ENCODE measurements at regions not wholly inside any gene's neighbourhood (a gene's known extent, or its start where the extent isn't known, plus 50 kb on each side); places are given as distances from the start of the nearest gene placed in this dataset.
A peak's percentile ranks its signal among the peaks of the same experiment; 100 is the strongest.

DNA sequence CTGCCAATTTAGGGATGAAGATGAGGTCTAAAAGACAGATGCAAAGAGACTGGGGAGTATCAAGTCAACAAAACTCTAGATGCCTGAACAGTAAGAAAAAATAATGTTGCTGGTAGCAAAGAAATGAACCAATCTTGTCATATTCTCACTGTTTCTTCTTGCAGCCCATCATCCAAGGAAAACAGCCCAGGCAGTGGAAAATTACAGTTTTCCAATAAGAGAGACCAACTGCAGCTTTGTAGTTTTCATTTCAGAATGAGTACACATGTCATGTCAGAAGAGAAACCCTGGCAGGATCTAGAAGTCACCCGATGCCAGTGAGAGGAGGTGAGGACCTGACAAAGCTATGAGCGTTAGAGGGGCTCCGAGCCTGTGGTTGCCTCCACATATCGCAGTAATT is 500.4 kb upstream of the PSMD7 start:
- no peak for DNase-seq (ENCODE audit: low read depth, low spot score)
- no peak overlapping the region for H3K4me3 ChIP-seq (ENCODE audit: low read length)

DNA sequence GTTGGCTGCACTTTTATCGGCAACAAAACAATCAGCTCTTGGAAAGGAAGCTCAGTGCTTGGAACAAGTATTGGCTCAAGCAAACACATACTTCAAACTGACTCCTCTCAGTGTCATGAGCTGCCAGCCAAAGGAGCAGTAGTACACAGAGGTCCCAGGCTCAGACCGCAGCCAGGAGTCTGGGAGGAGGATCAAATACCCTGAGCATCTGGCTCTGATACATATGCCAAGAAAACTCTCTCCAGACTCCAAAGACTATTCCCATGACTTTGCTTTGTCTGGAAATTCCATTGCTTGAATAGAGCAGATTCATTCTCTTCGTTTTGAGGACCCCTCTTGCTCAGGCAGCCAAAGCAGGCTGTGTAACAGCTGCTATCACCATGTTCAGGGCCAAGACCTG is 501.6 kb upstream of the PSMD7 start:
- H3K4me3 ChIP-seq (ENCODE audit: low read length), result no peak overlapping the region
- DNase-seq (ENCODE audit: low read depth, low spot score), result no peak

DNA sequence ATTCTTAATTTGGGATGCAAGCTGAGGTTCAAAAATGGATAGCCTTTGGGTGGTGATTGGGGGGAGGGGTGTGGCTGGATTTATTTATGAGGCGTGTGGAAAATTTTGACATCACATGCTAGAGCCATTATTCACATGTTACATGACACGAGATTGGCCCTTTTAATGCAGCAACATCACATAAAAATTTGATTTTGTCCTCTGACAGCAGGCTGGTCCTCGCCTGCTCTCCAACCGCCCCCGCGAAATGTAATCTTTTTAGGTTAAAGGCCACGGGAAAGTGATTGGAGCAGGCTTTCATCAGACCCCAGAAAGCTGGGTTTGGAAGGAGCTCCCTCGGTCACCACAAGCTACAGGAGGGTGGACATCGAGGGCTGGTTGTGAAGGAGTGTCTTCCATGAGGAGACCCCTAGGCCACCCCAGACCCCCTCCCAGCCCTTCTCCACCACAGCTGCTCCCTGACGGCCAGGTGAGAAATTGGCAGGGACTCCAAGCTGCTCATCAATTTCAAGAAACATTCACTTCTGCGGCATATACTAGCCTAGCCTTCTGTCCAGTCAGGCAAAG is 502.7 kb upstream of the PSMD7 start:
- DNase-seq (ENCODE audit: low read depth, low spot score), result no peak
- no peak overlapping the region for H3K4me3 ChIP-seq (ENCODE audit: low read length)

DNA sequence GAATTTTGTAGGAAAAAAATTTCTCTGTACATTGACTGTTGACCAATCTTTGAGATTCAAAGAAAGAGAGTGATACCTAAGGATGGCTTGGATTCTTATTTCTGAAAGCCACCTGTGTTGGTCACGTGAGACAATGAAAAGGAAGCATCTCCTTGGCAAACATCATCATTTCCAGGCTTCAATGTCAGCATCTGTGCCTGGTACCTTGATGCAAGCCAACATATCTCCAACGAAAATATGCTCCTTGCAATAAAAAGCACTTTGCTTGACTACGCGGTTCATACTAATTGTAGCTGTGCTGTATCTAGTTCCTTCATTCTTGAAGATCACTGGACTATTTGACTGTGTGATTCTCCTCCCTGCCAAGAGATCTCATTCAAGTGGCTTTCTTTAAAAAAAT is 503.4 kb upstream of the PSMD7 start:
- DNase-seq (ENCODE audit: low read depth, low spot score), result no peak
- H3K4me3 ChIP-seq (ENCODE audit: low read length), result no peak overlapping the region

DNA sequence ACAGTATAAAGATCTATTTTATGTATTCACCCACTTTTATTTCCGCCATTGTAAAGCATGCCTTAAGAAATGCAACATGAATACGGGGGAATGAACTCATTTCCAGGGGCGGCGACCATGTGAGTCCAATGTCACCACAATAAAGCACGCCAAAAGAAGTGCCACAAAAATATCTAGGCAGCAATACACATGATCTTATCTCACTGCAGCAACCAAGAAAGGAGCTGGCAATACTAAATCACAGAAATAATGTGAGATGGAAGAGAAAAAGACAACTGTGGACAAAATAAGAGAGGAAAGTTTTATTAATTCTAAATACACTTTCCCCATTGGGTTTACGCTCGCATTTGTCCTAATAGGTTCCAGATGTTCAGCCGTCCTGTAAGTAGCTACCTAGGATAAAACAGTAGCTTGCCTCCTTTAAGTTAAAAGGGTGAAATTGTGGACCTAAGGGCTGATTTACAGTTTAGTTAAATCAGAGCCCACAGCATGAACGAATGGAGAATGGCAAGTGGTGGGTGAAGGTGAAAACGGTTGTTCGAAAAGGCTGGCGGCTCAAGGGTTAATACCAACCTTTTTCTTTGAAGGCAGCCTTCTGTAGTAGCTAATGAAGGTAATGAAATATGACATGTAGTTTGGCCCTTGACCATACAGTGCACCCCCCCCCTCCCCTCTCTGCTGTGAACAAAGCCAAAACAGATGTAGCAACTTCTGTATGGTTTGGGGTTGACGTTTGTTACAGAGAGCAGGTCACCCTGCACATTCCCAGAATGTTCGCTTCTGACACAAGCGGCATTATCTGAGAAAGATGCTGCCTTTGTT is 504.2 kb upstream of the PSMD7 start:
- H3K4me3 ChIP-seq (ENCODE audit: low read length), result no peak overlapping the region
- no peak for DNase-seq (ENCODE audit: low read depth, low spot score)

DNA sequence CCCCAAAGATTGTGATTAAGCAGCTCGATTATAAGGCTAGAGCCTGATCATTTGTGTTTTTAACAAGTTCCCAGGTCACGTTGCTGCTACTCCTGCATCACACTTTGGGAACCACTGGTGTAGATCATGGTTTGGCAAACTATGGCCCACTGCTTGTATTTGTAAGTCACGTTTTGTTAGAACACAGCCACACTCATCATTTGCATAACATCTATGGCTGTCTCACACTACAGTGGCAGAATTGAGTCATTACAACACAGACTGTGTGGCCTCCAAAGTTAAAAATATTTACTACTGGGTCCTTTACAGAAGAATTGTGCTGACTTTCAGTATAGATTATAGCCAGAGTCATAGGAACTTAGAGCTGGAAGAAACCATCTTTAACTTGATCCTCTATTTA is 515.3 kb upstream of the PSMD7 start:
- H3K4me3 ChIP-seq (ENCODE audit: low read length), result no peak overlapping the region
- DNase-seq (ENCODE audit: low read depth, low spot score), result no peak

DNA sequence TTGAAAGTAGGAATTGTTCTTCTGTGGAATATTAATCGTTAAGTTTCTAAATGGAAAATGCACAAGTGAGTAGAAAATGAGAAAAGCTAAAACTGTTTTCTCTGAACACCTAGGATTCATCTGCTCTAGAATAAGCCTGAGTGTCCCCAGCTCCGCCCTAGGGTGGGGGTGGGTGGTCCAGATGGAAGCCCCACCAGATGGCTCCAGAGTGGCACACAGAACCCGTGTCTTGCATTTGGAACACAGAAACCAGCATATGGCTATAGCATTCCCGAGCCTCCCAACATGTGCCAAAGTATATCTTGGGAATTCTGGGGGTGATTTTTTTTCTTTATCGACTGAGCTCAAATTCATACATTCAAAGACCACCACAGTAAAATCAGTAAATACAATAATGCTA is 517.7 kb upstream of the PSMD7 start:
- no peak for DNase-seq (ENCODE audit: low read depth, low spot score)
- H3K4me3 ChIP-seq (ENCODE audit: low read length), result no peak overlapping the region

DNA sequence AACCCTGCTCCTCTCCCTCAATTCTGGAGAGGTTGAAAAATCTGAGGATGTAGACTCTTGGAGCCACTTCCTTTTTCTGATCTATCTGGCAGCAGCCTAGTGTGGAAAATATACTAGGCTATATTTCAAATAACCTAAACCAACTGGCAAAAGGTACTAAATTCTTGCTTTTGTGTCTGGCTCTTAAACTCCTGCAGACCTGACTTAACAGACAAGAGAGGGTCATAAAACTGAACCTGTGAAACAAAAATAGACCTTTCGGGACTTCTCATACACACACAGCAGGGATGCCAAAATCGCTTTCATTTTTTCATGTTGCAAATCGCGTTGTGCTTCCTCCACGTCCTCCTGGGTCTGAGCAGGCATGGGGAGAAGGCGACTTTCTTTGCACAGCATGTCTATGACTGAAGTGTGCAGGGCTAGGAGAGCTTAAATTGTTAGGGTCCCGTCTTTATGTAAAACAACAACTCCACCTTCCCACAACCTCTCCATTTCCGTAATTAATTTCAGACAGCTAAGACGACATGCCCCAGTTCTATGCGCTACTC is 520.7 kb upstream of the PSMD7 start:
- H3K4me3 ChIP-seq (ENCODE audit: low read length), result no peak overlapping the region
- DNase-seq (ENCODE audit: low read depth, low spot score), result no peak

DNA sequence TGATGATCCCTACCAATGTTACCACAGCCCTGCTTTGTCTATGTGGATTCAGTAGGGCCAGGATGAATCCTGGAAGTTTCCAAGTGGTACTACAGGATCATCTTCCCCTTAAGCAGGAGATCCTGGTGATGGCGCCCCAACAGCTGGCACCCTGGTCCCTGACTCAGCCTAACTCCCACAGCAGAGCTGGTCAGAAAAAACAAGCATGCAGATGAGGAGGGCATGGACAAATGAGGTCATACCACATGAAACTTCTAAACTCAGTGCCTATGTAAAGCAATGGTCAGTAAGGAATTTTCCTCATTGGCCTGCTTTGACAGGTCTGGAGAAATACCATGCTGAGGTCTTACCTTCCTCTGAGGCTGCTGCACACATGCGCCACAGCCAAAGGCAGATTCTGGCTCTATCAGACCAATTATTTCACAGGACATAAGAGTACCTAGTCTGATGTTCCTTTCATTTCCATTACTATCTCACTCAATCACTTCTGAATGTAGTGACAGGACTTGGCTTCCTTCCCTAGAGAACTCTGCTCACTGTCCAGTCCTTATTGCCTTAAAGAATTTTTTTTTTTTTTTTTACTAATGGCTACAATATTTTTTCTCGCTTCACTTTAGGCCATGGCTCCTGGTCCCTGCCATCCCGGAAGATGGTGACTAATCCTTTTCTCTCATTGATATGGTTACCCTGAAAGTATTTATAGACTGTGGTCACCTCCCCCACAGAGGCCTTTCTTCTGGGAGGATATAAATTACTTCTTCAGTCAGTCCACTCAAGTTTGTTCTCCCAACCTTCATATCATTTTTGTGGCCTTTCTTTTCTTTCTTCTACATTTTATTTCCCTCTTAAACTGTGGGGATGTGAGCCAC is 525.2 kb upstream of the PSMD7 start:
- DNase-seq (ENCODE audit: low read depth, low spot score), result no peak

DNA sequence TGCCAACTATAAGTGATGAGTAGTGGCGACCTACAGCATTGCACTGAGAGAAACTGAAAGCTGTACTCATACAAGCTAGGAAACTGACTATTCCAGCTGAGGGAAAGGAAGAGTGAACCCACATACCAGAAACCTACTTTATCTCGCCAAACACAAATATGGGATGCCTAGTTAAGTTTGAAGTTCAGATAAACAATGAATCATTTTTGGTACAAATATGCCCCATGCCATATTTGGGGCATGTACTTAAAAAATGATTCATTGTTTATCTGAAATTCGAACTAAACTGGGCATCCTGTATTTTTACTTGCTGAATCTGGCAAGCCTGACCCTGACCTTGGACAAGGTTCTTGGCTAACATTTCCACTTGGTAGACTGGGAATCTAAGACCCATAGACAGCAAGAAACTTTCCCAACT is 527.8 kb upstream of the PSMD7 start:
- H3K4me3 ChIP-seq (ENCODE audit: low read length), result no peak overlapping the region
- DNase-seq (ENCODE audit: low read depth, low spot score), result no peak

More for the DNA sequence above, 525.2 kb upstream of the PSMD7 start:
- H3K4me3 ChIP-seq (ENCODE audit: low read length), result no peak overlapping the region

DNA sequence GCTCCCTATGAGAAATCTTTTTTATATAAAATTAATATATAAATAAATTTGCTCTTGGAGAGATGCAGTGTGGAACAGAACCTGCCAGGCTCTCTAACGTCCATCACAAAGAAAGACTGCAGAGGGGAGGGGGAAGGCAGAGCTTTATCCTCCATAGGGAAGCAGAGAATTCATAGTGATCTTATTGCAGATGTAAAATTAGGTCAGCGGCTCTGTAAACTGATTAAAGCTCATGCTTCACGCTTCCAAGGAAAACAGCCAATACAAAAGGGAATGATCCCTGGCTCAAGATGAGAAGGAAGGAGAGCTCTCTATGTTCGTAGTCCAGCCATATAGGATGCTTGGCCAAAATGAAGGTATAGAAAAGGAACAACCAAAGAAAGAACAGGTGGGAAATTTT is 532.3 kb upstream of the PSMD7 start:
- H3K4me3 ChIP-seq (ENCODE audit: low read length), result no peak overlapping the region
- DNase-seq (ENCODE audit: low read depth, low spot score), result no peak

DNA sequence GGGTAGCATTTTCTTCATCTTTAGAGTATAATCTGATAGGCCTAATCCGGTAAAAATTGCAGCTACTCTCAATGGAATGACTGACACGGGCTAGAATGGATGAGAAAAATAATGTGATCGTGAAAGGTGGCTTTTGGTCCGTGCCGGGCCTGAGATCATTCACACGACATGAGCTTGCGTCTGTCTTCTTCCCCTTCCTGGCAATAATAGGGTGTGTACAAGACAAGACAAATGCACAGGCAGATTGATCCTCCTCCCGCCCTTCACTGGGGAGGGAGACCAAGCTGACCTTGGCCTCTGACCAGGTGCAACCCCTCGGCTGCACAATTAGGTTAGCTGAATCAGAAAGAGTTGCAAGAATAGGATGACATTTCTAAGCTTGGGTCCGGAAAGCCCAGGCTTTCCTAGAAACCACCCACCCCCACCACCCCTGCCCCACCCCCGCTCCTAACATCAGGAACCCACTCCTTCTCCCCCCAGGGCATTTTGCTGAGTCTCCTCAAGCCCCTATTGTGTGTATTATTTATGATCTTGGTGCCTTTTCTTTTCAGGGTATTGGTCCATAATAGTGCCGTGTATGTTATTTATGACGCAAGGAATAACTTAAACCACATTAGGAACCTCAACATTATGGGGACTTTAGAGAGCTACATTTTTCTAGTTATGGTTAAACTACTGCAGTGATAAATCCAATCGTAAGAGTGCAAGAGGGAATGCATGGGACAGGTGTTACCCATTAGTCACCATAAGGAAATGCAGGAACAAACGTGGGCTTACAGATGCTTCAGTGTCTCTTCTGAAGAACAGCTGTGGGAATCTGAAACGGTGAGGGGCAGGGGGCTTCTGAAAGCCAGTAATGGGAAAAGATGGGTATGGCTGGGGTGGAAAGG is 540.1 kb upstream of the PSMD7 start:
- H3K4me3 ChIP-seq (ENCODE audit: low read length), result no peak overlapping the region
- no peak for DNase-seq (ENCODE audit: low read depth, low spot score)

DNA sequence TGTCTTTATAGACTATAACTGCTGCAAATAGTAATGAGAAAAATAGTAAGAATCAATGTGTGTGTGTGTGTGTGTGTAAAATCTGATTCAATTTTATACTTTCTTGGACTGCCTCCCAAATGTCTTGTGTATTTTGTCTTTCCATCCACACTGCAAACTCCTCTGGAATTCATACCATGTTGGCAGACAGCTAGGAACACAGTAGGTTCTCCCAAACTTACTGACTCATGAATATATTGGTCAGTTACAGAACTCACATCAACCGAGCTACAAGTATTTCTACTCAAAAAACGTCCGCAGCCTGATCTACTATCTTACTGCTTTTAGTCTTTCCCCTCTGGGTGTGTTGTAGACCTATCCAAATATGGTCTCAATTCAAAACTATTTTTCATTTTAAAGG is 542.7 kb upstream of the PSMD7 start:
- H3K4me3 ChIP-seq (ENCODE audit: low read length), result no peak overlapping the region
- DNase-seq (ENCODE audit: low read depth, low spot score), result no peak

DNA sequence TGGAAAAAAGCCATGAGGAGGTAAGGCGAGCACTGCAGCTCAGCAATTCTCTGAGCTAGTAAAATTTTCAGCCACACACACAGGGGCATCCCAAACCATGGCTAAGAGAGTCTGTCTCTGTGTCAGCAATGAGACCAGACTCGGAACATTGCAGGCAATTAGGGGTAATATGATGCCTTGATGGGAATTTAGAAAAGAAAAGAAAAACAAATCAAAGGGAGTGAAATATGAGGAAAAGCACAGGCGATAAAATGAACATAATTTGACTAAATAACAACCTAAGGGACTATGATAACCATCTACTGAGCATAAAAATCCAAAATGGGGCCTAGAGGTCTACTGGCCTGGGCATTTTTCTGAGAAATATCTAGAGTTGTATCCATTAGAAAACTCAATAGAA is 546.0 kb upstream of the PSMD7 start:
- H3K4me3 ChIP-seq (ENCODE audit: low read length), result no peak overlapping the region
- no peak for DNase-seq (ENCODE audit: low read depth, low spot score)

DNA sequence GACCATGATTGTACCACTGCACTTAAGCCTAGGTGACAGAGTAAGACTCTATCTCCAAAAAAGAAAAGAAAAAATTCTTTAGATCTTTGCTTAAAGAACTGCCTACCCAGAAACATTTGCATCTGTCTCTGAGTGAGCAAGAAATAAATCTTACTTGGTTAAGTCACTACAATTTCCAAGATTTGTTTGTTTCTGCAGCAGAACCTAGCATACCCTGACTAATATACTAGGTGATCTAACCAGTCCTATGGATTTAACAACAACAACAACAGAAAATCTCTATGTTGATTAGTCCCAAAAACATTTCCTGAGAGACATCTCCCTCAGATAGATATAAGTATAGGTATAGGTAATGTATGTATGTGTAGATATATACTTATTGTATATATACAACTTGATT is 549.3 kb upstream of the PSMD7 start:
- H3K4me3 ChIP-seq (ENCODE audit: low read length), result no peak overlapping the region
- DNase-seq (ENCODE audit: low read depth, low spot score), result no peak

DNA sequence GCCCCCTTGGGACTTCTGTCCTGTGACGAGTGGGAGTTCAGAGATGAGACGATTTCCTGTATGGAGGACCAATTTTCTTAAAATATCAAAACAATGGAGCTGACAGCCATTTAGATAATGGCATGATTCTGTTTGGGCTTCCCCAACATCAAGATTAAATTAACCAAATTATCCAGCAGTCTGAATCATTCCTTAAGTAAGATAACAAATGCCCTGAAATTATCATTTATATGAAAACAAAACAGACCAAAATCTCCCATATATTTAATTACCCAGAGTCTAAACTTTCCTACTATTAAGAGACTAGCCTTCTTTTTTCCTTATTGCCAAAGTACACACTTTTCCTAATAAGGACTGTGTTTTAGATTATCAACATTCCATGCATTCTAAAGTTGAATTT is 550.1 kb upstream of the PSMD7 start:
- H3K4me3 ChIP-seq (ENCODE audit: low read length), result no peak overlapping the region
- DNase-seq (ENCODE audit: low read depth, low spot score), result no peak

DNA sequence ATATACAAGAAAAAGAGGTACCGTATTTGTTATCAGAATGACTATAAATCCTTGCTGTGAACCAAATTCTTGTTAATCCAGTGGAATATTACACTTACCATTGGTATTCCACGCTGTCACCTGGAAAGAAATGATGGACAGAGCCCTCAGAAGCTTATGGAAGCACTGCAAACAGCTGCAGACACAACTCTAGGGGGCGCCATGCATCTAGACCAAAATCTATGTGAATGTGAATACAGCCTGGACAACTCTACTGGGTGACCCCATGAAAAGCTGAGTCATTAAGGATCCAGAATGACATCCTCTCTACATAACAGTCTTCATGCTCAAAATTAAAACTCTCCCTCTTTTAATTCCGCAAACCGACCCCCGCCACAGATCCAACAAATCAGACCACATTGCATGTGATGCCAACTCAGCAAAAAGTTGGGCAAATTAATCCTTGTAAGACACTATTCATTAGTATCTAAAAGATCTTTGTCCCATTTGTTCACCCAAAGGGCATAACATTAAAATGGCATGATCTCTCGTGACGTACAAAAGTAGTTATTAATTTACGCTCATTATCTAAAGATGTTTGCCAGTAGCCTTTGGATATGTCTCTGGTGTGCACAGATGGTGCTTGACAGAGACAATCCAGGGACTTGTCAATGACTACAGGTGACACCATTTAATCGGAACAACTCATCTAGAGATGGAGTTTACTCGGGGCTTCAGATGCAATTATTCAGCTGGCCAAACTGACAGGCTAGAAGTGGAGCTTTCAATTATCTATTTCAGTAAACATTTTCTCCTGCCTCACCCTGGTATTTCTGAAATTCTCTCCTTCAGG is 552.7 kb upstream of the PSMD7 start:
- no peak overlapping the region for H3K4me3 ChIP-seq (ENCODE audit: low read length)
- DNase-seq (ENCODE audit: low read depth, low spot score), result peak; percentile 2
